Ovary (tissue), 3 donors: ENCODE measurements at regions not wholly inside any gene's neighbourhood (a gene's known extent, or its start where the extent isn't known, plus 50 kb on each side); places are given as distances from the start of the nearest gene placed in this dataset.

ENCODE experiments used
- CTCF ChIP-seq, 3 donors: fragments of 450-650 bp in 2 of 3; fragments of 200-600 bp in 1 of 3; IDR thresholded peaks; one replicate each; pipeline versions ENCODE4 v1.5.1 to v1.8.0; 2016 to 2022; ENCODE audit warnings: antibody characterized with exemption in 3 of 3, mild to moderate bottlenecking in 1 of 3
- POLR2A ChIP-seq: fragments of 450-650 bp; IDR thresholded peaks from one replicate; pipeline ENCODE4 v1.6.1; 2017; ENCODE audit warnings: antibody characterized with exemption, mild to moderate bottlenecking, moderate library complexity
- donor health status: DM: no; HTN: no; CAD: no.

- no peak for TF ChIP-seq CTCF (IDR thresholded peaks at IDR 0.05)
- no peak for TF ChIP-seq POLR2A
Observed at GRCh38 chr5:152329761-152330283, 75.3 kb downstream of the NMUR2 start.
